ENCODE measurements at regions not wholly inside any gene's neighbourhood (a gene's known extent, or its start where the extent isn't known, plus 50 kb on each side); places are given as distances from the start of the nearest gene placed in this dataset.

GRCh38 chr6:95288251-95288650 lies 289.1 kb upstream of the MANEA start (continued):
- TF ChIP-seq ZNF114 (CRISPR knock-in tag; IDR thresholded peaks at IDR 0.05): no peak
- TF ChIP-seq, protein P1, sequence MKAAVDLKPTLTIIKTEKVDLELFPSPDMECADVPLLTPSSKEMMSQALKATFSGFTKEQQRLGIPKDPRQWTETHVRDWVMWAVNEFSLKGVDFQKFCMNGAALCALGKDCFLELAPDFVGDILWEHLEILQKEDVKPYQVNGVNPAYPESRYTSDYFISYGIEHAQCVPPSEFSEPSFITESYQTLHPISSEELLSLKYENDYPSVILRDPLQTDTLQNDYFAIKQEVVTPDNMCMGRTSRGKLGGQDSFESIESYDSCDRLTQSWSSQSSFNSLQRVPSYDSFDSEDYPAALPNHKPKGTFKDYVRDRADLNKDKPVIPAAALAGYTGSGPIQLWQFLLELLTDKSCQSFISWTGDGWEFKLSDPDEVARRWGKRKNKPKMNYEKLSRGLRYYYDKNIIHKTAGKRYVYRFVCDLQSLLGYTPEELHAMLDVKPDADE (IDR thresholded peaks at IDR 0.05): no peak
- TF ChIP-seq STAT1 (IDR thresholded peaks at IDR 0.05; ENCODE audit: unreplicated experiment): no peak
- TF ChIP-seq, protein P2, sequence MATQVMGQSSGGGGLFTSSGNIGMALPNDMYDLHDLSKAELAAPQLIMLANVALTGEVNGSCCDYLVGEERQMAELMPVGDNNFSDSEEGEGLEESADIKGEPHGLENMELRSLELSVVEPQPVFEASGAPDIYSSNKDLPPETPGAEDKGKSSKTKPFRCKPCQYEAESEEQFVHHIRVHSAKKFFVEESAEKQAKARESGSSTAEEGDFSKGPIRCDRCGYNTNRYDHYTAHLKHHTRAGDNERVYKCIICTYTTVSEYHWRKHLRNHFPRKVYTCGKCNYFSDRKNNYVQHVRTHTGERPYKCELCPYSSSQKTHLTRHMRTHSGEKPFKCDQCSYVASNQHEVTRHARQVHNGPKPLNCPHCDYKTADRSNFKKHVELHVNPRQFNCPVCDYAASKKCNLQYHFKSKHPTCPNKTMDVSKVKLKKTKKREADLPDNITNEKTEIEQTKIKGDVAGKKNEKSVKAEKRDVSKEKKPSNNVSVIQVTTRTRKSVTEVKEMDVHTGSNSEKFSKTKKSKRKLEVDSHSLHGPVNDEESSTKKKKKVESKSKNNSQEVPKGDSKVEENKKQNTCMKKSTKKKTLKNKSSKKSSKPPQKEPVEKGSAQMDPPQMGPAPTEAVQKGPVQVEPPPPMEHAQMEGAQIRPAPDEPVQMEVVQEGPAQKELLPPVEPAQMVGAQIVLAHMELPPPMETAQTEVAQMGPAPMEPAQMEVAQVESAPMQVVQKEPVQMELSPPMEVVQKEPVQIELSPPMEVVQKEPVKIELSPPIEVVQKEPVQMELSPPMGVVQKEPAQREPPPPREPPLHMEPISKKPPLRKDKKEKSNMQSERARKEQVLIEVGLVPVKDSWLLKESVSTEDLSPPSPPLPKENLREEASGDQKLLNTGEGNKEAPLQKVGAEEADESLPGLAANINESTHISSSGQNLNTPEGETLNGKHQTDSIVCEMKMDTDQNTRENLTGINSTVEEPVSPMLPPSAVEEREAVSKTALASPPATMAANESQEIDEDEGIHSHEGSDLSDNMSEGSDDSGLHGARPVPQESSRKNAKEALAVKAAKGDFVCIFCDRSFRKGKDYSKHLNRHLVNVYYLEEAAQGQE (IDR thresholded peaks at IDR 0.05; ENCODE audit: unreplicated experiment): no peak

DNA sequence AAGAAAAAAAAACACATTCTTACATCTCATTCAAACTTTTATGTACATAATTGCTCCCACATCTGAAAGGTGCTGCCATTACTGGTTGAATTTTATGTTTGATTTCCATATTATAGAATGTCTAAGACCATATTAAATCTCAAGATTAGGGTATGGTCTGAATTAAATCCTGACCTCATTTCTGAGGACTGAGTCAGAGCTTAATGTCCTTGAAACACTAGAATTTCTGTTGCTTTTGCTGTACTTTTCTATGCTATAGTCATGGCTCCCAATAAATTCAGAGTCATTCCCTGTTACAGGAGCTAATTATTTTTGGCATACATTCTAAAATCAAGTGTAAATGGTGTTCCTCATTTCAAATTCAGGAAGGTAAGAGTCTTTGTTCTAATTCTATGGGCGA lies 285.3 kb upstream of the MANEA start:
- Mint-ChIP-seq H3K9me3 (no peaks in the 10 kb centered on the region), H3K4me3 (no peak overlapping the region), H3K27ac (no peak overlapping the region), H3K4me1 (peaks cover 12% of the 10 kb centered on the region), H3K27me3 (ENCODE audit: insufficient read depth, low read depth, poor library complexity) (no peaks in the 10 kb centered on the region), H3K36me3 (ENCODE audit: low read depth) (no peaks in the 10 kb centered on the region)
- H3K4me3 ChIP-seq: no peak overlapping the region
- no peaks in the 10 kb centered on the region for H3K27me3 ChIP-seq (ENCODE audit: insufficient read depth)
- H2AFZ ChIP-seq: no peak overlapping the region
- no peaks in the 10 kb centered on the region for H3F3A ChIP-seq (replicated peaks; ENCODE audit: low read depth)
- no peak for DNase-seq (ENCODE audit: low spot score)
- no peak overlapping the region for H3K4me2 ChIP-seq
- H3K27ac ChIP-seq (ENCODE audit: low read depth): no peak overlapping the region
- no peak for ATAC-seq
- no peaks in the 10 kb centered on the region for H3K4me1 ChIP-seq (ENCODE audit: insufficient read depth)
- H3K9me2 ChIP-seq (ENCODE audit: insufficient read depth): no peaks in the 10 kb centered on the region
- H3K36me3 ChIP-seq (ENCODE audit: insufficient read depth): no peaks in the 10 kb centered on the region
- H4K20me1 ChIP-seq (replicated peaks; ENCODE audit: insufficient read depth): no peaks in the 10 kb centered on the region
- no peaks in the 10 kb centered on the region for H3K79me2 ChIP-seq (replicated peaks; ENCODE audit: insufficient read depth)
- no peak for TF ChIP-seq ZNF331 (CRISPR knock-in tag; IDR thresholded peaks at IDR 0.05; ENCODE audit: low read depth)
- TF ChIP-seq JUNB (IDR thresholded peaks at IDR 0.05; ENCODE audit: unreplicated experiment): no peak
- TF ChIP-seq ZNF114 (CRISPR knock-in tag; IDR thresholded peaks at IDR 0.05): no peak
- TF ChIP-seq NANOG (IDR thresholded peaks at IDR 0.05; ENCODE audit: borderline replicate concordance): no peak
- no peak for TF ChIP-seq EZH2phosphoT487 (IDR thresholded peaks at IDR 0.05; ENCODE audit: unreplicated experiment)
- TF ChIP-seq, protein P1 (IDR thresholded peaks at IDR 0.05): no peak
- TF ChIP-seq POLR2AphosphoS5 (IDR thresholded peaks at IDR 0.05; ENCODE audit: low read depth): no peak
- TF ChIP-seq EZH2 (IDR thresholded peaks at IDR 0.05; ENCODE audit: low read depth, unreplicated experiment): no peak
- TF ChIP-seq, protein P3, sequence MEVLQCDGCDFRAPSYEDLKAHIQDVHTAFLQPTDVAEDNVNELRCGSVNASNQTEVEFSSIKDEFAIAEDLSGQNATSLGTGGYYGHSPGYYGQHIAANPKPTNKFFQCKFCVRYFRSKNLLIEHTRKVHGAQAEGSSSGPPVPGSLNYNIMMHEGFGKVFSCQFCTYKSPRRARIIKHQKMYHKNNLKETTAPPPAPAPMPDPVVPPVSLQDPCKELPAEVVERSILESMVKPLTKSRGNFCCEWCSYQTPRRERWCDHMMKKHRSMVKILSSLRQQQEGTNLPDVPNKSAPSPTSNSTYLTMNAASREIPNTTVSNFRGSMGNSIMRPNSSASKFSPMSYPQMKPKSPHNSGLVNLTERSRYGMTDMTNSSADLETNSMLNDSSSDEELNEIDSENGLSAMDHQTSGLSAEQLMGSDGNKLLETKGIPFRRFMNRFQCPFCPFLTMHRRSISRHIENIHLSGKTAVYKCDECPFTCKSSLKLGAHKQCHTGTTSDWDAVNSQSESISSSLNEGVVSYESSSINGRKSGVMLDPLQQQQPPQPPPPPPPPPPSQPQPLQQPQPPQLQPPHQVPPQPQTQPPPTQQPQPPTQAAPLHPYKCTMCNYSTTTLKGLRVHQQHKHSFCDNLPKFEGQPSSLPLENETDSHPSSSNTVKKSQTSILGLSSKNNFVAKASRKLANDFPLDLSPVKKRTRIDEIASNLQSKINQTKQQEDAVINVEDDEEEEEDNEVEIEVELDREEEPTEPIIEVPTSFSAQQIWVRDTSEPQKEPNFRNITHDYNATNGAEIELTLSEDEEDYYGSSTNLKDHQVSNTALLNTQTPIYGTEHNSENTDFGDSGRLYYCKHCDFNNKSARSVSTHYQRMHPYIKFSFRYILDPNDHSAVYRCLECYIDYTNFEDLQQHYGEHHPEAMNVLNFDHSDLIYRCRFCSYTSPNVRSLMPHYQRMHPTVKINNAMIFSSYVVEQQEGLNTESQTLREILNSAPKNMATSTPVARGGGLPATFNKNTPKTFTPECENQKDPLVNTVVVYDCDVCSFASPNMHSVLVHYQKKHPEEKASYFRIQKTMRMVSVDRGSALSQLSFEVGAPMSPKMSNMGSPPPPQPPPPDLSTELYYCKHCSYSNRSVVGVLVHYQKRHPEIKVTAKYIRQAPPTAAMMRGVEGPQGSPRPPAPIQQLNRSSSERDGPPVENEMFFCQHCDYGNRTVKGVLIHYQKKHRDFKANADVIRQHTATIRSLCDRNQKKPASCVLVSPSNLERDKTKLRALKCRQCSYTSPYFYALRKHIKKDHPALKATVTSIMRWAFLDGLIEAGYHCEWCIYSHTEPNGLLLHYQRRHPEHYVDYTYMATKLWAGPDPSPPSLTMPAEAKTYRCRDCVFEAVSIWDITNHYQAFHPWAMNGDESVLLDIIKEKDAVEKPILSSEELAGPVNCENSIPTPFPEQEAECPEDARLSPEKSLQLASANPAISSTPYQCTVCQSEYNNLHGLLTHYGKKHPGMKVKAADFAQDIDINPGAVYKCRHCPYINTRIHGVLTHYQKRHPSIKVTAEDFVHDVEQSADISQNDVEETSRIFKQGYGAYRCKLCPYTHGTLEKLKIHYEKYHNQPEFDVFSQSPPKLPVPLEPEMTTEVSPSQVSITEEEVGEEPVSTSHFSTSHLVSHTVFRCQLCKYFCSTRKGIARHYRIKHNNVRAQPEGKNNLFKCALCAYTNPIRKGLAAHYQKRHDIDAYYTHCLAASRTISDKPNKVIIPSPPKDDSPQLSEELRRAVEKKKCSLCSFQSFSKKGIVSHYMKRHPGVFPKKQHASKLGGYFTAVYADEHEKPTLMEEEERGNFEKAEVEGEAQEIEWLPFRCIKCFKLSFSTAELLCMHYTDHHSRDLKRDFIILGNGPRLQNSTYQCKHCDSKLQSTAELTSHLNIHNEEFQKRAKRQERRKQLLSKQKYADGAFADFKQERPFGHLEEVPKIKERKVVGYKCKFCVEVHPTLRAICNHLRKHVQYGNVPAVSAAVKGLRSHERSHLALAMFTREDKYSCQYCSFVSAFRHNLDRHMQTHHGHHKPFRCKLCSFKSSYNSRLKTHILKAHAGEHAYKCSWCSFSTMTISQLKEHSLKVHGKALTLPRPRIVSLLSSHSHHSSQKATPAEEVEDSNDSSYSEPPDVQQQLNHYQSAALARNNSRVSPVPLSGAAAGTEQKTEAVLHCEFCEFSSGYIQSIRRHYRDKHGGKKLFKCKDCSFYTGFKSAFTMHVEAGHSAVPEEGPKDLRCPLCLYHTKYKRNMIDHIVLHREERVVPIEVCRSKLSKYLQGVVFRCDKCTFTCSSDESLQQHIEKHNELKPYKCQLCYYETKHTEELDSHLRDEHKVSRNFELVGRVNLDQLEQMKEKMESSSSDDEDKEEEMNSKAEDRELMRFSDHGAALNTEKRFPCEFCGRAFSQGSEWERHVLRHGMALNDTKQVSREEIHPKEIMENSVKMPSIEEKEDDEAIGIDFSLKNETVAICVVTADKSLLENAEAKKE (CRISPR knock-in tag; IDR thresholded peaks at IDR 0.05): no peak

All from GM23338 (cell line).